ENCODE measurements at regions not wholly inside any gene's neighbourhood (a gene's known extent, or its start where the extent isn't known, plus 50 kb on each side); places are given as distances from the start of the nearest gene placed in this dataset.

DNA sequence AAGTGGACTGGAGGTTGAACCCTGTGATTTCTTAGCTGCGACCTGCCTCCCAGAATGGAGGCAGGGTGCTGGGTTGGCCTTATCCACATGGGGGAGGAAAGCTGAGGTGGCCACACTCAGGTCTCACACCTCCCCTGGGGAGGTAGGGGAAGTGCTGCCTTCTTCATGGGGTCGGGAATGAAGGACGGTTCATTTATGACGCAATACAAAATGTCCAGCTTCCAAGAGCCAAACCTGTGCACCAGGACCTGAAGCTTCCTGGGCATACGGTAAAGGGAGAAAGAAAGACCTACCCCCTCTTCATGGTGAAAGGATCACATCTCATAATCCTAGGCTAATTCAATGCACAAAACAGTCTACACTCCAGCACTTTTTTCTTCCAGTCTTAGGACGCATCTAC, 150.6 kb upstream of the CDYL start:
- TF ChIP-seq EZH2 (IDR thresholded peaks at IDR 0.05; ENCODE audit: insufficient read depth, poor library complexity, severe bottlenecking) (no peak), EZH2phosphoT487 (IDR thresholded peaks at IDR 0.05; ENCODE audit: insufficient read depth, low read depth) (no peak)

Data from GM23248 (cell line).